ENCODE measurements at regions not wholly inside any gene's neighbourhood (a gene's known extent, or its start where the extent isn't known, plus 50 kb on each side); places are given as distances from the start of the nearest gene placed in this dataset.

GRCh38 chr10:123509338-123509737, 156.8 kb upstream of the GPR26 start:
- POLR2A ChIA-PET, result no interaction called here
- H3K4me1 Mint-ChIP-seq (ENCODE audit: low read depth), result no peaks in the 10 kb centered on the region

GRCh38 chr10:123512901-123513775, 153.0 kb upstream of the GPR26 start:
- H3K36me3 Mint-ChIP-seq (ENCODE audit: low read depth), result no peaks in the 10 kb centered on the region
- H3K9me3 Mint-ChIP-seq, result no peaks in the 10 kb centered on the region
- CTCF ChIA-PET, result no interaction called here
- no peak overlapping the region for H3K27ac Mint-ChIP-seq
- H3K4me3 Mint-ChIP-seq, result no peak overlapping the region
- H3K27me3 Mint-ChIP-seq, result no peaks in the 10 kb centered on the region
- intact Hi-C loops (cut with micrococcal nuclease), result no loop called here
- TF ChIP-seq CTCF (IDR thresholded peaks at IDR 0.05), result no peak
- DNase-seq (no peak), ATAC-seq (no peak)
- H3K4me1 Mint-ChIP-seq (ENCODE audit: low read depth), result no peaks in the 10 kb centered on the region
- POLR2A ChIA-PET, result no interaction called here

More at GRCh38 chr10:123509338-123509737, 156.8 kb upstream of the GPR26 start:
- TF ChIP-seq CTCF (IDR thresholded peaks at IDR 0.05), result no peak
- intact Hi-C loops (cut with micrococcal nuclease), result no loop called here
- H3K27me3 Mint-ChIP-seq, result peaks cover 2% of the 10 kb centered on the region
- H3K27ac Mint-ChIP-seq, result no peak overlapping the region
- H3K9me3 Mint-ChIP-seq, result no peaks in the 10 kb centered on the region
- no peak for ATAC-seq
- no peak for DNase-seq
- CTCF ChIA-PET, result no interaction called here
- no peaks in the 10 kb centered on the region for H3K36me3 Mint-ChIP-seq (ENCODE audit: low read depth)
- no peak overlapping the region for H3K4me3 Mint-ChIP-seq

- no peak overlapping the region for H3K27ac Mint-ChIP-seq
- no peak for TF ChIP-seq CTCF (IDR thresholded peaks at IDR 0.05)
- H3K36me3 Mint-ChIP-seq (ENCODE audit: low read depth), result no peaks in the 10 kb centered on the region
- intact Hi-C loops (cut with micrococcal nuclease), result no loop called here
- DNase-seq, result no peak
- ChIA-PET CTCF (no interaction called here), POLR2A (no interaction called here)
- H3K9me3 Mint-ChIP-seq, result no peaks in the 10 kb centered on the region
- no peaks in the 10 kb centered on the region for H3K4me1 Mint-ChIP-seq (ENCODE audit: low read depth)
- no peak for ATAC-seq
- no peak overlapping the region for H3K4me3 Mint-ChIP-seq
- no peaks in the 10 kb centered on the region for H3K27me3 Mint-ChIP-seq
Measured at GRCh38 chr10:123513870-123514269, 152.3 kb upstream of the GPR26 start.

- POLR2A ChIA-PET, result no interaction called here
- no peak for ATAC-seq
- no peaks in the 10 kb centered on the region for H3K36me3 Mint-ChIP-seq (ENCODE audit: low read depth)
Measured at GRCh38 chr10:123514996-123515395, 151.2 kb upstream of the GPR26 start.

More at GRCh38 chr10:123514996-123515395, 151.2 kb upstream of the GPR26 start:
- H3K4me3 Mint-ChIP-seq, result no peak overlapping the region
- DNase-seq, result no peak
- CTCF ChIA-PET, result no interaction called here
- TF ChIP-seq CTCF (IDR thresholded peaks at IDR 0.05), result no peak
- intact Hi-C loops (cut with micrococcal nuclease), result no loop called here
- no peaks in the 10 kb centered on the region for H3K9me3 Mint-ChIP-seq
- no peaks in the 10 kb centered on the region for H3K4me1 Mint-ChIP-seq (ENCODE audit: low read depth)
- no peaks in the 10 kb centered on the region for H3K27me3 Mint-ChIP-seq
- no peak overlapping the region for H3K27ac Mint-ChIP-seq
